ENCODE measurements at regions not wholly inside any gene's neighbourhood (a gene's known extent, or its start where the extent isn't known, plus 50 kb on each side); places are given as distances from the start of the nearest gene placed in this dataset.

DNA sequence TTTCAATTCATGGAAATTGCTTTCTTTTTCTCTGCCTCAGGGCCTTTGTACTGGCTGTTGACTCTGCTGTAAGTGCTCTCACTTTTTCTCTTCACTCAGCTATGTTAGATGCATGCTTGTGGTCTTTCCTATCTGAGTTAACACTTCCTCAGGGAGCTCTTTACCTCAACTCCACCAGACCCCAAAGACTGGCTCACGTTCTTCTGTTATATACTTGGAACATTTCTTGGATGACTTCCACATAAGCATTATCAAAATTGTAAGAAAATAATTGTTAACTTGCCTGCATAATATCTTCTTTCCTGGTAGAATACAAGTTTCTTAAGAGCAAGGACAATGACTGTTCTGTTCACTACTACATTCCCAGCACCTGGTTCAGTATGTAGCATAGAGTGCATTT lies 455.9 kb downstream of the EBF1 start:
- no peak for TF ChIP-seq POLR2A (IDR thresholded peaks at IDR 0.05; ENCODE audit: low read depth, low read length)
- no peak for TF ChIP-seq MXI1 (IDR thresholded peaks at IDR 0.05; ENCODE audit: low read depth, low read length)
- no peak for TF ChIP-seq TCF7 (IDR thresholded peaks at IDR 0.05; ENCODE audit: borderline replicate concordance)
- TF ChIP-seq ZNF24 (IDR thresholded peaks at IDR 0.05): no peak
- TF ChIP-seq, protein P1, sequence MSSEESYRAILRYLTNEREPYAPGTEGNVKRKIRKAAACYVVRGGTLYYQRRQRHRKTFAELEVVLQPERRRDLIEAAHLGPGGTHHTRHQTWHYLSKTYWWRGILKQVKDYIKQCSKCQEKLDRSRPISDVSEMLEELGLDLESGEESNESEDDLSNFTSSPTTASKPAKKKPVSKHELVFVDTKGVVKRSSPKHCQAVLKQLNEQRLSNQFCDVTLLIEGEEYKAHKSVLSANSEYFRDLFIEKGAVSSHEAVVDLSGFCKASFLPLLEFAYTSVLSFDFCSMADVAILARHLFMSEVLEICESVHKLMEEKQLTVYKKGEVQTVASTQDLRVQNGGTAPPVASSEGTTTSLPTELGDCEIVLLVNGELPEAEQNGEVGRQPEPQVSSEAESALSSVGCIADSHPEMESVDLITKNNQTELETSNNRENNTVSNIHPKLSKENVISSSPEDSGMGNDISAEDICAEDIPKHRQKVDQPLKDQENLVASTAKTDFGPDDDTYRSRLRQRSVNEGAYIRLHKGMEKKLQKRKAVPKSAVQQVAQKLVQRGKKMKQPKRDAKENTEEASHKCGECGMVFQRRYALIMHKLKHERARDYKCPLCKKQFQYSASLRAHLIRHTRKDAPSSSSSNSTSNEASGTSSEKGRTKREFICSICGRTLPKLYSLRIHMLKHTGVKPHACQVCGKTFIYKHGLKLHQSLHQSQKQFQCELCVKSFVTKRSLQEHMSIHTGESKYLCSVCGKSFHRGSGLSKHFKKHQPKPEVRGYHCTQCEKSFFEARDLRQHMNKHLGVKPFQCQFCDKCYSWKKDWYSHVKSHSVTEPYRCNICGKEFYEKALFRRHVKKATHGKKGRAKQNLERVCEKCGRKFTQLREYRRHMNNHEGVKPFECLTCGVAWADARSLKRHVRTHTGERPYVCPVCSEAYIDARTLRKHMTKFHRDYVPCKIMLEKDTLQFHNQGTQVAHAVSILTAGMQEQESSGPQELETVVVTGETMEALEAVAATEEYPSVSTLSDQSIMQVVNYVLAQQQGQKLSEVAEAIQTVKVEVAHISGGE (CRISPR knock-in tag; IDR thresholded peaks at IDR 0.05): no peak
- TF ChIP-seq RFX5 (IDR thresholded peaks at IDR 0.05; ENCODE audit: low read depth, low read length): no peak
- TF ChIP-seq, protein P2, sequence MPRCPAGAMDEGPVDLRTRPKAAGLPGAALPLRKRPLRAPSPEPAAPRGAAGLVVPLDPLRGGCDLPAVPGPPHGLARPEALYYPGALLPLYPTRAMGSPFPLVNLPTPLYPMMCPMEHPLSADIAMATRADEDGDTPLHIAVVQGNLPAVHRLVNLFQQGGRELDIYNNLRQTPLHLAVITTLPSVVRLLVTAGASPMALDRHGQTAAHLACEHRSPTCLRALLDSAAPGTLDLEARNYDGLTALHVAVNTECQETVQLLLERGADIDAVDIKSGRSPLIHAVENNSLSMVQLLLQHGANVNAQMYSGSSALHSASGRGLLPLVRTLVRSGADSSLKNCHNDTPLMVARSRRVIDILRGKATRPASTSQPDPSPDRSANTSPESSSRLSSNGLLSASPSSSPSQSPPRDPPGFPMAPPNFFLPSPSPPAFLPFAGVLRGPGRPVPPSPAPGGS (IDR thresholded peaks at IDR 0.05; ENCODE audit: borderline replicate concordance, insufficient read depth, low read depth, low read length, poor library complexity, severe bottlenecking): no peak
- TF ChIP-seq, protein P3, sequence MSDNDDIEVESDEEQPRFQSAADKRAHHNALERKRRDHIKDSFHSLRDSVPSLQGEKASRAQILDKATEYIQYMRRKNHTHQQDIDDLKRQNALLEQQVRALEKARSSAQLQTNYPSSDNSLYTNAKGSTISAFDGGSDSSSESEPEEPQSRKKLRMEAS (IDR thresholded peaks at IDR 0.05; ENCODE audit: low read depth, low read length): no peak
